ENCODE measurements at regions not wholly inside any gene's neighbourhood (a gene's known extent, or its start where the extent isn't known, plus 50 kb on each side); places are given as distances from the start of the nearest gene placed in this dataset.

- TF ChIP-seq CTCF (IDR thresholded peaks at IDR 0.05) (no peak), POLR2A (IDR thresholded peaks at IDR 0.05) (no peak)
Observed at GRCh38 chr2:16515696-16516095, 149.9 kb downstream of the CYRIA start.
